ENCODE measurements at regions not wholly inside any gene's neighbourhood (a gene's known extent, or its start where the extent isn't known, plus 50 kb on each side); places are given as distances from the start of the nearest gene placed in this dataset.

DNA sequence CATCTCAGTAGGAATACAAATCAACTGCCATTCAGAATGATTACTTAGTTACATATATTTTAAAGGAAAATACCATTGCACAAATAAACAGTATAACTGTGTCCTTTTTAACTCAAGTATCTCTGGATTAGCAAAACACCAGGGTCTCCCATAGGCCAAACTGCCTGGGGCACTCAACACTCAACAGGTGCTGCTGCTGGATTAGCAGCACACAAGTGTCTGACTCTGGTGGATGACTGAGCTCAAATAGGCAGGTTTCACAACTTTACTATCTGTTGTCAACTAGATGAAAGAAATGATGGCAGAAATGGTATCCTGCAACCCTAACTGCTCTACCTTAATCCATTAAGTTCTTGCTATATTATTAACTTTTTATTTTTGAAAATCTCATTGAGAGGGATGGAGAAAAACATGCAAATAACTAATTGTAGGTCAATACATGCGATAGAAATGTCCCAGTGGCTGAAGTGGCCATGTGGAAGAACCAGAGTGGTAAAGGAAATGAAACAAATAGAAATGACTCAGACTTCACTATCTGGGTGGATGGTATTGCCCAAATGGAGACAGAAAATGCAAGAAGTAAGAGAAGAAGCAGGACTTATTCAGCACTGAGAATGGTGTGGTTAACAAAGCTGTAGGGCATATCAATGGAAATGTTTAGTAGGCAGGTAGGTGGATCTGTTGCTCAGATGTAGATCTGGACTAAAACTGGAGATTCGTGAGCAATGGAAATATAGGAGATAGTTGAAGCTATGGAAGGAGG lies 90.8 kb upstream of the CCDC190 start:
- Histone ChIP-seq H3K27ac (replicated peaks) (no peak overlapping the region), H3K27me3 (ENCODE audit: insufficient read depth, poor library complexity, severe bottlenecking) (peaks cover 3% of the 10 kb centered on the region), H3K4me3 (replicated peaks; ENCODE audit: insufficient read depth, low read length) (no peak overlapping the region)
- TF ChIP-seq, protein P1, sequence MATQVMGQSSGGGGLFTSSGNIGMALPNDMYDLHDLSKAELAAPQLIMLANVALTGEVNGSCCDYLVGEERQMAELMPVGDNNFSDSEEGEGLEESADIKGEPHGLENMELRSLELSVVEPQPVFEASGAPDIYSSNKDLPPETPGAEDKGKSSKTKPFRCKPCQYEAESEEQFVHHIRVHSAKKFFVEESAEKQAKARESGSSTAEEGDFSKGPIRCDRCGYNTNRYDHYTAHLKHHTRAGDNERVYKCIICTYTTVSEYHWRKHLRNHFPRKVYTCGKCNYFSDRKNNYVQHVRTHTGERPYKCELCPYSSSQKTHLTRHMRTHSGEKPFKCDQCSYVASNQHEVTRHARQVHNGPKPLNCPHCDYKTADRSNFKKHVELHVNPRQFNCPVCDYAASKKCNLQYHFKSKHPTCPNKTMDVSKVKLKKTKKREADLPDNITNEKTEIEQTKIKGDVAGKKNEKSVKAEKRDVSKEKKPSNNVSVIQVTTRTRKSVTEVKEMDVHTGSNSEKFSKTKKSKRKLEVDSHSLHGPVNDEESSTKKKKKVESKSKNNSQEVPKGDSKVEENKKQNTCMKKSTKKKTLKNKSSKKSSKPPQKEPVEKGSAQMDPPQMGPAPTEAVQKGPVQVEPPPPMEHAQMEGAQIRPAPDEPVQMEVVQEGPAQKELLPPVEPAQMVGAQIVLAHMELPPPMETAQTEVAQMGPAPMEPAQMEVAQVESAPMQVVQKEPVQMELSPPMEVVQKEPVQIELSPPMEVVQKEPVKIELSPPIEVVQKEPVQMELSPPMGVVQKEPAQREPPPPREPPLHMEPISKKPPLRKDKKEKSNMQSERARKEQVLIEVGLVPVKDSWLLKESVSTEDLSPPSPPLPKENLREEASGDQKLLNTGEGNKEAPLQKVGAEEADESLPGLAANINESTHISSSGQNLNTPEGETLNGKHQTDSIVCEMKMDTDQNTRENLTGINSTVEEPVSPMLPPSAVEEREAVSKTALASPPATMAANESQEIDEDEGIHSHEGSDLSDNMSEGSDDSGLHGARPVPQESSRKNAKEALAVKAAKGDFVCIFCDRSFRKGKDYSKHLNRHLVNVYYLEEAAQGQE (IDR thresholded peaks at IDR 0.05; ENCODE audit: insufficient replicate concordance, low read depth): no peak
- TF ChIP-seq, protein P2, sequence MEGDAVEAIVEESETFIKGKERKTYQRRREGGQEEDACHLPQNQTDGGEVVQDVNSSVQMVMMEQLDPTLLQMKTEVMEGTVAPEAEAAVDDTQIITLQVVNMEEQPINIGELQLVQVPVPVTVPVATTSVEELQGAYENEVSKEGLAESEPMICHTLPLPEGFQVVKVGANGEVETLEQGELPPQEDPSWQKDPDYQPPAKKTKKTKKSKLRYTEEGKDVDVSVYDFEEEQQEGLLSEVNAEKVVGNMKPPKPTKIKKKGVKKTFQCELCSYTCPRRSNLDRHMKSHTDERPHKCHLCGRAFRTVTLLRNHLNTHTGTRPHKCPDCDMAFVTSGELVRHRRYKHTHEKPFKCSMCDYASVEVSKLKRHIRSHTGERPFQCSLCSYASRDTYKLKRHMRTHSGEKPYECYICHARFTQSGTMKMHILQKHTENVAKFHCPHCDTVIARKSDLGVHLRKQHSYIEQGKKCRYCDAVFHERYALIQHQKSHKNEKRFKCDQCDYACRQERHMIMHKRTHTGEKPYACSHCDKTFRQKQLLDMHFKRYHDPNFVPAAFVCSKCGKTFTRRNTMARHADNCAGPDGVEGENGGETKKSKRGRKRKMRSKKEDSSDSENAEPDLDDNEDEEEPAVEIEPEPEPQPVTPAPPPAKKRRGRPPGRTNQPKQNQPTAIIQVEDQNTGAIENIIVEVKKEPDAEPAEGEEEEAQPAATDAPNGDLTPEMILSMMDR (IDR thresholded peaks at IDR 0.05; ENCODE audit: insufficient read depth, low read length): no peak
- TF ChIP-seq GABPA (IDR thresholded peaks at IDR 0.05; ENCODE audit: low read depth) (no peak), POLR2AphosphoS5 (IDR thresholded peaks at IDR 0.05; ENCODE audit: low read depth) (no peak)
- no peak for DNase-seq (ENCODE audit: low read depth in 1 of 2, low spot score in 1 of 2)

DNA sequence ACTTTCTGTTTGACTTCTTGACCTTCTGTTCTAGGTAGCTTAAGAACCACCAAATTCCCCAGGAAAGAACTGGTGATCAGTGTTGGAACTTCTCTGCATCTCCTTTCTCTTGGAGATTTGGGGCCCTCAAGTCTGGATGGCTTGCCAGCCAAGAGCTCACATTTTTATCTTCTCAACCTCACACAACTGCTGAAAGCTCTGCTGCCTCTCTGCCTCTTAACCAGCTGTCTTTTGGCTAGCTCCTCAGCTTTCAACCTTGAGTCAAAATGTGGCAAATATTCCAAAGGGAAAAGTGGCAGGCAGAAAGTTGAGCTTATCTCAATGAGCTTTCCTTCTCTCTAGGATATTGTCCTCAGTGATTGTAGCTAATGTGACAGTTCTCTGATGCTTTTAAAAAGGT lies 89.2 kb upstream of the CCDC190 start:
- H3K4me3 ChIP-seq (replicated peaks; ENCODE audit: insufficient read depth, low read length): no peak overlapping the region
- H3K27ac ChIP-seq (replicated peaks): no peak overlapping the region
- DNase-seq (ENCODE audit: low read depth in 1 of 2, low spot score in 1 of 2): no peak
- TF ChIP-seq, protein P1 (IDR thresholded peaks at IDR 0.05; ENCODE audit: insufficient replicate concordance, low read depth): no peak
- TF ChIP-seq GABPA (IDR thresholded peaks at IDR 0.05; ENCODE audit: low read depth) (no peak), SPI1 (IDR thresholded peaks at IDR 0.05; ENCODE audit: borderline replicate concordance, low read depth) (no peak), POLR2AphosphoS5 (IDR thresholded peaks at IDR 0.05; ENCODE audit: low read depth) (no peak)
- TF ChIP-seq, protein P2 (IDR thresholded peaks at IDR 0.05; ENCODE audit: insufficient read depth, low read length): no peak
- H3K27me3 ChIP-seq (ENCODE audit: insufficient read depth, poor library complexity, severe bottlenecking): no peaks in the 10 kb centered on the region

DNA sequence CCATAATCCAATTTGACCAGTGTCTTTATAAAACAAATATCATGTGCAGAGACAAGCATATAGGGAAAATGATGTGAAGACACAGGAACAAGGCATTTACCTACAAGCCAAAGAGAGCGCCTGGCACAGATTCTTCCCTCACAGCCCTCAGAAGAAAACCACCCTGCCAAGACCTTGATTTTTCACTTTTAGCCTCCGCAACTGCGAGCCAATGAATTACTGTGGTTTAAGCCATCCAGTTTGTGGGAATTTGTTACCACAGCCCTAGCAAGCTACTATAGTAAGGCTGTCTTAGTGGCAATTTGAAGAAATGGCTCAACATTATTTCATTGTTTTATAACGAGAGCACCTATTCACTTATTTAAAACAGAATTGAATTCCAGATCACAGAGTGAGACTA lies 85.7 kb upstream of the CCDC190 start:
- Histone ChIP-seq H3K27ac (replicated peaks) (no peak overlapping the region), H3K27me3 (ENCODE audit: insufficient read depth, poor library complexity, severe bottlenecking) (peaks cover 4% of the 10 kb centered on the region), H3K4me3 (replicated peaks; ENCODE audit: insufficient read depth, low read length) (no peak overlapping the region)
- DNase-seq (ENCODE audit: low read depth in 1 of 2, low spot score in 1 of 2): no peak
- TF ChIP-seq, protein P2 (IDR thresholded peaks at IDR 0.05; ENCODE audit: insufficient read depth, low read length): no peak
- no peak for TF ChIP-seq GABPA (IDR thresholded peaks at IDR 0.05; ENCODE audit: low read depth)
- TF ChIP-seq, protein P1 (IDR thresholded peaks at IDR 0.05; ENCODE audit: insufficient replicate concordance, low read depth): no peak
- TF ChIP-seq SPI1 (IDR thresholded peaks at IDR 0.05; ENCODE audit: borderline replicate concordance, low read depth): no peak
- no peak for TF ChIP-seq POLR2AphosphoS5 (IDR thresholded peaks at IDR 0.05; ENCODE audit: low read depth)
